ENCODE measurements at regions not wholly inside any gene's neighbourhood (a gene's known extent, or its start where the extent isn't known, plus 50 kb on each side); places are given as distances from the start of the nearest gene placed in this dataset.

- H3K4me1 ChIP-seq (ENCODE audit: insufficient read depth, low read length), result no peaks in the 10 kb centered on the region
- H3K36me3 ChIP-seq (ENCODE audit: insufficient read depth, low read depth, low read length), result no peaks in the 10 kb centered on the region
- no peaks in the 10 kb centered on the region for H3K9me3 ChIP-seq (ENCODE audit: insufficient read depth, low read depth, low read length)
- no peak overlapping the region for H3K27ac ChIP-seq (ENCODE audit: low read length)
- no peaks in the 10 kb centered on the region for H3K27me3 ChIP-seq (ENCODE audit: insufficient read depth, low read length)
- H3K4me3 ChIP-seq (ENCODE audit: low read length), result no peak overlapping the region
- no peak overlapping the region for H3K9ac ChIP-seq (ENCODE audit: low read depth, low read length)
These were observed 374.8 kb downstream of the SEMA3D start for GRCh38 chr7:84812021-84812420.

GRCh38 chr7:84811362-84811761 lies 375.5 kb downstream of the SEMA3D start:
- no peaks in the 10 kb centered on the region for H3K4me1 ChIP-seq (ENCODE audit: insufficient read depth, low read length)
- H3K36me3 ChIP-seq (ENCODE audit: insufficient read depth, low read depth, low read length), result no peaks in the 10 kb centered on the region
- no peaks in the 10 kb centered on the region for H3K27me3 ChIP-seq (ENCODE audit: insufficient read depth, low read length)
- H3K27ac ChIP-seq (ENCODE audit: low read length), result no peak overlapping the region
- H3K4me3 ChIP-seq (ENCODE audit: low read length), result no peak overlapping the region
- no peak overlapping the region for H3K9ac ChIP-seq (ENCODE audit: low read depth, low read length)
- H3K9me3 ChIP-seq (ENCODE audit: insufficient read depth, low read depth, low read length), result no peaks in the 10 kb centered on the region

- Histone ChIP-seq H3K27ac (ENCODE audit: low read length) (no peak overlapping the region), H3K36me3 (ENCODE audit: insufficient read depth, low read depth, low read length) (no peaks in the 10 kb centered on the region), H3K4me3 (ENCODE audit: low read length) (no peak overlapping the region), H3K9ac (ENCODE audit: low read depth, low read length) (no peak overlapping the region), H3K9me3 (ENCODE audit: insufficient read depth, low read depth, low read length) (no peaks in the 10 kb centered on the region), H3K27me3 (ENCODE audit: insufficient read depth, low read length) (no peaks in the 10 kb centered on the region), H3K4me1 (ENCODE audit: insufficient read depth, low read length) (no peaks in the 10 kb centered on the region)
These were observed 377.0 kb downstream of the SEMA3D start for GRCh38 chr7:84809877-84810276.

GRCh38 chr7:84803979-84804378 lies 382.9 kb downstream of the SEMA3D start:
- no peaks in the 10 kb centered on the region for H3K9me3 ChIP-seq (ENCODE audit: insufficient read depth, low read depth, low read length)
- no peak overlapping the region for H3K4me3 ChIP-seq (ENCODE audit: low read length)
- no peak overlapping the region for H3K27ac ChIP-seq (ENCODE audit: low read length)
- H3K27me3 ChIP-seq (ENCODE audit: insufficient read depth, low read length), result no peaks in the 10 kb centered on the region
- no peaks in the 10 kb centered on the region; the same call in 1 of the 2 replicates for H3K4me1 ChIP-seq (ENCODE audit: insufficient read depth, low read length)
- H3K36me3 ChIP-seq (ENCODE audit: insufficient read depth, low read depth, low read length), result no peaks in the 10 kb centered on the region
- no peak overlapping the region for H3K9ac ChIP-seq (ENCODE audit: low read depth, low read length)

GRCh38 chr7:84801396-84801795 lies 385.5 kb downstream of the SEMA3D start:
- no peak overlapping the region for H3K4me3 ChIP-seq (ENCODE audit: low read length)
- H3K4me1 ChIP-seq (ENCODE audit: insufficient read depth, low read length), result no peaks in the 10 kb centered on the region; the same call in 1 of the 2 replicates
- H3K9ac ChIP-seq (ENCODE audit: low read depth, low read length), result no peak overlapping the region
- no peaks in the 10 kb centered on the region for H3K36me3 ChIP-seq (ENCODE audit: insufficient read depth, low read depth, low read length)
- H3K9me3 ChIP-seq (ENCODE audit: insufficient read depth, low read depth, low read length), result 0 out of 2 replicates have a peak, but pooled peaks cover 3% of the 10 kb centered on the region
- H3K27me3 ChIP-seq (ENCODE audit: insufficient read depth, low read length), result no peaks in the 10 kb centered on the region
- H3K27ac ChIP-seq (ENCODE audit: low read length), result no peak overlapping the region

GRCh38 chr7:84800846-84801245 lies 386.0 kb downstream of the SEMA3D start:
- H3K9ac ChIP-seq (ENCODE audit: low read depth, low read length), result no peak overlapping the region
- 0 out of 2 replicates have a peak, but pooled peaks cover 3% of the 10 kb centered on the region for H3K9me3 ChIP-seq (ENCODE audit: insufficient read depth, low read depth, low read length)
- no peaks in the 10 kb centered on the region for H3K27me3 ChIP-seq (ENCODE audit: insufficient read depth, low read length)
- no peak overlapping the region for H3K27ac ChIP-seq (ENCODE audit: low read length)
- H3K4me3 ChIP-seq (ENCODE audit: low read length), result no peak overlapping the region
- no peaks in the 10 kb centered on the region for H3K36me3 ChIP-seq (ENCODE audit: insufficient read depth, low read depth, low read length)
- no peaks in the 10 kb centered on the region; the same call in 1 of the 2 replicates for H3K4me1 ChIP-seq (ENCODE audit: insufficient read depth, low read length)

- Histone ChIP-seq H3K9ac (ENCODE audit: low read depth, low read length) (no peak overlapping the region), H3K9me3 (ENCODE audit: insufficient read depth, low read depth, low read length) (0 out of 2 replicates have a peak, but pooled peaks cover 3% of the 10 kb centered on the region), H3K27ac (ENCODE audit: low read length) (no peak overlapping the region), H3K4me1 (ENCODE audit: insufficient read depth, low read length) (no peaks in the 10 kb centered on the region; the same call in 1 of the 2 replicates), H3K4me3 (ENCODE audit: low read length) (no peak overlapping the region), H3K36me3 (ENCODE audit: insufficient read depth, low read depth, low read length) (no peaks in the 10 kb centered on the region), H3K27me3 (ENCODE audit: insufficient read depth, low read length) (no peaks in the 10 kb centered on the region)
These were observed 387.8 kb downstream of the SEMA3D start for GRCh38 chr7:84799106-84799505.

- Histone ChIP-seq H3K27ac (ENCODE audit: low read length) (no peak overlapping the region), H3K4me3 (ENCODE audit: low read length) (no peak overlapping the region), H3K9ac (ENCODE audit: low read depth, low read length) (no peak overlapping the region), H3K36me3 (ENCODE audit: insufficient read depth, low read depth, low read length) (no peaks in the 10 kb centered on the region), H3K27me3 (ENCODE audit: insufficient read depth, low read length) (no peaks in the 10 kb centered on the region), H3K9me3 (ENCODE audit: insufficient read depth, low read depth, low read length) (0 out of 2 replicates have a peak, but pooled peaks cover 3% of the 10 kb centered on the region), H3K4me1 (ENCODE audit: insufficient read depth, low read length) (no peaks in the 10 kb centered on the region)
These were observed 394.5 kb downstream of the SEMA3D start for GRCh38 chr7:84792231-84792893.

- no peaks in the 10 kb centered on the region for H3K27me3 ChIP-seq (ENCODE audit: insufficient read depth, low read length)
- no peaks in the 10 kb centered on the region for H3K9me3 ChIP-seq (ENCODE audit: insufficient read depth, low read depth, low read length)
- H3K36me3 ChIP-seq (ENCODE audit: insufficient read depth, low read depth, low read length), result no peaks in the 10 kb centered on the region
- no peaks in the 10 kb centered on the region for H3K4me1 ChIP-seq (ENCODE audit: insufficient read depth, low read length)
- H3K27ac ChIP-seq (ENCODE audit: low read length), result no peak overlapping the region
- no peak overlapping the region for H3K9ac ChIP-seq (ENCODE audit: low read depth, low read length)
- H3K4me3 ChIP-seq (ENCODE audit: low read length), result no peak overlapping the region
These were observed 396.0 kb downstream of the SEMA3D start for GRCh38 chr7:84790882-84791281.

GRCh38 chr7:84786073-84786472 lies 400.8 kb downstream of the SEMA3D start:
- Histone ChIP-seq H3K4me3 (ENCODE audit: low read length) (no peak overlapping the region), H3K4me1 (ENCODE audit: insufficient read depth, low read length) (peaks cover 4% of the 10 kb centered on the region; the same call in 1 of the 2 replicates), H3K9ac (ENCODE audit: low read depth, low read length) (no peak overlapping the region), H3K36me3 (ENCODE audit: insufficient read depth, low read depth, low read length) (no peaks in the 10 kb centered on the region), H3K27me3 (ENCODE audit: insufficient read depth, low read length) (no peaks in the 10 kb centered on the region), H3K27ac (ENCODE audit: low read length) (no peak overlapping the region), H3K9me3 (ENCODE audit: insufficient read depth, low read depth, low read length) (no peaks in the 10 kb centered on the region)

- Histone ChIP-seq H3K9me3 (ENCODE audit: insufficient read depth, low read depth, low read length) (no peaks in the 10 kb centered on the region), H3K36me3 (ENCODE audit: insufficient read depth, low read depth, low read length) (no peaks in the 10 kb centered on the region), H3K4me1 (ENCODE audit: insufficient read depth, low read length) (peaks cover 4% of the 10 kb centered on the region; the same call in 1 of the 2 replicates), H3K27me3 (ENCODE audit: insufficient read depth, low read length) (no peaks in the 10 kb centered on the region), H3K4me3 (ENCODE audit: low read length) (no peak overlapping the region), H3K9ac (ENCODE audit: low read depth, low read length) (no peak overlapping the region), H3K27ac (ENCODE audit: low read length) (no peak overlapping the region)
These were observed 402.4 kb downstream of the SEMA3D start for GRCh38 chr7:84784450-84784849.

GRCh38 chr7:84783141-84783778 lies 403.6 kb downstream of the SEMA3D start:
- Histone ChIP-seq H3K9me3 (ENCODE audit: insufficient read depth, low read depth, low read length) (no peaks in the 10 kb centered on the region), H3K4me1 (ENCODE audit: insufficient read depth, low read length) (peaks cover 4% of the 10 kb centered on the region; the same call in 1 of the 2 replicates), H3K36me3 (ENCODE audit: insufficient read depth, low read depth, low read length) (no peaks in the 10 kb centered on the region), H3K9ac (ENCODE audit: low read depth, low read length) (no peak overlapping the region), H3K27me3 (ENCODE audit: insufficient read depth, low read length) (no peaks in the 10 kb centered on the region), H3K27ac (ENCODE audit: low read length) (no peak overlapping the region), H3K4me3 (ENCODE audit: low read length) (no peak overlapping the region)

Data from iPS-20b (cell line).